Gastrocnemius medialis (tissue), 4 donors: ENCODE measurements at regions not wholly inside any gene's neighbourhood (a gene's known extent, or its start where the extent isn't known, plus 50 kb on each side); places are given as distances from the start of the nearest gene placed in this dataset.

ENCODE experiments used
- ATAC-seq, 2 donors: fragments of 150-250 bp; one replicate each; pipeline ENCODE4 v1.9.1; 2016
- DNase-seq, 2 donors: peaks; one replicate each; pipeline ENCODE4 v3.0.0-alpha.2; 2019
- H3K27ac ChIP-seq, 4 donors: fragments of 200-600 bp; sonication (generic); 1 replicate in 1 of 4; 2 replicates in 3 of 4; pipeline ENCODE4 v1.5.1; 2016 to 2018; ENCODE audit warnings: mild to moderate bottlenecking in 2 of 4, moderate library complexity in 1 of 4
- H3K27me3 ChIP-seq, 3 donors: fragments of 200-600 bp; sonication (generic) in 2 of 3; 1 replicate in 1 of 3; 2 replicates in 2 of 3; pipeline versions ENCODE4 v1.5.1 to v1.6.0; 2016 to 2019; ENCODE audit warnings: mild to moderate bottlenecking in 1 of 3, moderate library complexity in 1 of 3
- H3K36me3 ChIP-seq, 2 donors: fragments of 200-600 bp; sonication (generic) in 1 of 2; one replicate each; pipeline ENCODE4 v1.5.1; 2017 to 2018
- H3K4me1 ChIP-seq, 2 donors: fragments of 200-600 bp; sonication (generic) in 1 of 2; one replicate each; pipeline ENCODE4 v1.5.1; 2016 to 2017; ENCODE audit warnings: mild to moderate bottlenecking in 2 of 2
- H3K4me3 ChIP-seq, 4 donors: fragments of 200-600 bp; sonication (generic) in 3 of 4; 1 replicate in 1 of 4; 2 replicates in 3 of 4; pipeline ENCODE4 v1.5.1; 2016 to 2019; ENCODE audit warnings: mild to moderate bottlenecking in 2 of 4
- H3K9me3 ChIP-seq, 3 donors: fragments of 200-600 bp; sonication (generic) in 2 of 3; 1 replicate in 1 of 3; 2 replicates in 2 of 3; pipeline ENCODE4 v1.5.1; 2016 to 2019
- POLR2A ChIP-seq, 2 donors: fragments of 450-650 bp; IDR thresholded peaks; one replicate each; pipeline ENCODE4 v1.6.1; 2017; ENCODE audit warnings: antibody characterized with exemption in 2 of 2, mild to moderate bottlenecking in 2 of 2, moderate library complexity in 2 of 2
- in situ Hi-C, 4 donors: fragments of 200-750 bp; cut with MboI; loops; one replicate each; pipeline versions ENCODE4 v1.15.0 to v1.8.0; 2017; ENCODE audit warnings: low sequenced_read_pairs in 4 of 4
- intact Hi-C: fragments of 100-400 bp; cut with DNase I; formaldehyde crosslinking; loops from one replicate; pipeline ENCODE4 v1.15.1; 2023; ENCODE audit warnings: low total_unique reads
- TF ChIP-seq, protein P1 (sequence below), 5 experiments: fragments of 450-650 bp in 3 of 5; fragments of 200-600 bp in 2 of 5; sonication (generic) in 2 of 5; IDR thresholded peaks in 4 of 5; conservative IDR thresholded peaks in 1 of 5; 1 replicate in 4 of 5; 2 replicates in 1 of 5; pipeline ENCODE4 v1.5.1; 2016 to 2019; ENCODE audit warnings: antibody characterized with exemption in 5 of 5, mild to moderate bottlenecking in 3 of 5, moderate library complexity in 3 of 5

DNA sequence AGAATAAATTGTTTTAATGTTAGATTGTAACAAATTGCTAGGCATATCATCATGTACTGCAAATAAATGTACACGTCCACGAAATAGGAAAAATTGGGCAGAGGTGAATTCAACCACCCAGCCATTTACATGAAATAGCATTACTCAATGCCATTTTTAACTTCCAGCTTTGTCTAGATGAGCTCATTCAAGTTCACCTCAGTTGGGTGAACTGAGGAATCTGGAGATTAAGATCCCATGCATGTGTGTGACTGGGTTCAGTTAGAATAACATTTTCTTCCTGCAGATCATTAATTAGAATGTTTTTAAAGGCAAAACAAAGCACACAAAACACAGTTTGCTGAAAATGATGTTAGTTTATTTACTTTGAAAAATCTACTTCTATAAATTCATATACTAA lies 767.8 kb upstream of the GOLIM4 start:
- intact Hi-C loops = no loop called here
- Histone ChIP-seq H3K36me3 (no peaks in the 10 kb centered on the region), H3K27ac (no peak overlapping the region), H3K9me3 (no peaks in the 10 kb centered on the region), H3K27me3 (no peaks in the 10 kb centered on the region), H3K4me1 (no peaks in the 10 kb centered on the region), H3K4me3 (no peak overlapping the region)
- in situ Hi-C loops = loop anchor here in 1 of 4 donors (25.0 kb wide), 1 partner anchor 874 kb away; no protein-coding TSS in a partner anchor
- DNase-seq (no peak), ATAC-seq (no peak)
- TF ChIP-seq, protein P1, sequence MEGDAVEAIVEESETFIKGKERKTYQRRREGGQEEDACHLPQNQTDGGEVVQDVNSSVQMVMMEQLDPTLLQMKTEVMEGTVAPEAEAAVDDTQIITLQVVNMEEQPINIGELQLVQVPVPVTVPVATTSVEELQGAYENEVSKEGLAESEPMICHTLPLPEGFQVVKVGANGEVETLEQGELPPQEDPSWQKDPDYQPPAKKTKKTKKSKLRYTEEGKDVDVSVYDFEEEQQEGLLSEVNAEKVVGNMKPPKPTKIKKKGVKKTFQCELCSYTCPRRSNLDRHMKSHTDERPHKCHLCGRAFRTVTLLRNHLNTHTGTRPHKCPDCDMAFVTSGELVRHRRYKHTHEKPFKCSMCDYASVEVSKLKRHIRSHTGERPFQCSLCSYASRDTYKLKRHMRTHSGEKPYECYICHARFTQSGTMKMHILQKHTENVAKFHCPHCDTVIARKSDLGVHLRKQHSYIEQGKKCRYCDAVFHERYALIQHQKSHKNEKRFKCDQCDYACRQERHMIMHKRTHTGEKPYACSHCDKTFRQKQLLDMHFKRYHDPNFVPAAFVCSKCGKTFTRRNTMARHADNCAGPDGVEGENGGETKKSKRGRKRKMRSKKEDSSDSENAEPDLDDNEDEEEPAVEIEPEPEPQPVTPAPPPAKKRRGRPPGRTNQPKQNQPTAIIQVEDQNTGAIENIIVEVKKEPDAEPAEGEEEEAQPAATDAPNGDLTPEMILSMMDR (IDR thresholded peaks at IDR 0.05 in 4 of 5, conservative IDR thresholded peaks at IDR 0.05 in 1 of 5) = no peak
- no peak for TF ChIP-seq POLR2A (IDR thresholded peaks at IDR 0.05)

DNA sequence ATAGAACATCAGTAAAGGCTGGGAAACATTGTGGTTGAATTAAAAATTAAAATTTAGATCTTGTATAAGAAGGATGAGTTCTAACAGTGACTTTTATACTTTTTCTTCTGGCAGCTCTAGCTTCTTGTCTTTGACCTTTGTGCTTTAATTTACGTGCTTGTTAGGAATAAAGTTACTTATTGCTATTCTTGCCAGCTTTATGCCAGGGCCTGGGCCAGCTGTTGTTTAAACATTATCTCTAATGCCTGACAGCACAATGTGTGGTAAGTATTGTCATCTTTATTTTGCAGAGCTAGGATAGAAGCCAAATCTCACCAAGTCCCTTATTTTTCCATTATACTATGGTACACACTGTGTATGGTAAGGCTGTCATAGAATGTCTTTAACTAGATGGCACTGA lies 766.7 kb upstream of the GOLIM4 start:
- Histone ChIP-seq H3K36me3 (no peaks in the 10 kb centered on the region), H3K9me3 (no peaks in the 10 kb centered on the region), H3K27ac (no peak overlapping the region), H3K4me3 (no peak overlapping the region), H3K27me3 (no peaks in the 10 kb centered on the region), H3K4me1 (no peaks in the 10 kb centered on the region)
- DNase-seq (no peak), ATAC-seq (no peak)
- in situ Hi-C loops = loop anchor here in 1 of 4 donors (25.0 kb wide), 1 partner anchor 875 kb away; no protein-coding TSS in a partner anchor
- intact Hi-C loops = no loop called here
- TF ChIP-seq, protein P1 (IDR thresholded peaks at IDR 0.05 in 4 of 5, conservative IDR thresholded peaks at IDR 0.05 in 1 of 5) = no peak
- no peak for TF ChIP-seq POLR2A (IDR thresholded peaks at IDR 0.05)

DNA sequence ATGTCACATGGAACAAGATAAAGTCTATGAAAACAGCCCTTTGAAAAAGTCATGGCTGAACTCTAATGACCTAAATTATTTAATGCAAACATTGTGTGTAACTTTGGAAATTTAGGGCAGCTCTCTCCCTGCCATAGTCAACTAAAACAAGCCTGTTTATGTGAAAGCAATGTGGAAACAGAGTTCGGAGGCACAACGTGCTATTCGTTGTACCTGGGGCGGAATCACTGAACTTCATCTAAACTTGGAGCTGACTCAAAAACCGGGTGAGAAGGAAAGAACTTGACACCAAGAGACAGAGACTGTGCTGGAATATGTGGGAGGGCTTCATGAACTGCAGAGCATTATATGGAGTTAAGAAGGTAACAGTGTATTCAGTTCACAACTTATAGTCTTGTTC lies 764.9 kb upstream of the GOLIM4 start:
- TF ChIP-seq, protein P1 (IDR thresholded peaks at IDR 0.05 in 4 of 5, conservative IDR thresholded peaks at IDR 0.05 in 1 of 5) = no peak
- TF ChIP-seq POLR2A (IDR thresholded peaks at IDR 0.05) = no peak
- no peak for ATAC-seq
- Histone ChIP-seq H3K36me3 (no peaks in the 10 kb centered on the region), H3K4me1 (no peaks in the 10 kb centered on the region), H3K4me3 (no peak overlapping the region), H3K27ac (no peak overlapping the region), H3K9me3 (no peaks in the 10 kb centered on the region), H3K27me3 (no peaks in the 10 kb centered on the region)
- in situ Hi-C loops (loop anchor here in 1 of 4 donors (25.0 kb wide), 1 partner anchor 877 kb away; no protein-coding TSS in a partner anchor), intact Hi-C loops (no loop called here)
- DNase-seq = no peak

DNA sequence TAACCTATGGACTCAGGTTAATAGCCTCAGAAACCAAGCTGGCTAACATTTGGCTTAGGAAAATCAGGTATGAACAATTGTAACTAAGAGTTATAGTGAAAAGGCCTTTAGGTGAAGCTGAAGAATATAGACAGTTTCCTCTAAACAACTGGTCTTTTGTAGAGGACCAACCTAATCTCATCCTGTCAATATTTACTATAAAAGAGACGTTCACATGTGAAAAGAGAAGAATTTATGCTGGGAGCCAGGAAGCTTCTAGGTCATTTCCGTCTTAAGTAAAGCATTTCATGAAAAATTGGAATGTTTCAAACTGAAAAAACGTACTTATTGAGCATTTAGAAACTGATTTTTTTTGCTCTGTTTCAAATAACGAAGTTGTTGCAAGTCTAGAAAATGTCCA lies 764.3 kb upstream of the GOLIM4 start:
- ATAC-seq (no peak), DNase-seq (no peak)
- H3K9me3 ChIP-seq = no peaks in the 10 kb centered on the region
- H3K27me3 ChIP-seq = no peaks in the 10 kb centered on the region
- no peaks in the 10 kb centered on the region for H3K4me1 ChIP-seq
- H3K27ac ChIP-seq = no peak overlapping the region
- no peak for TF ChIP-seq POLR2A (IDR thresholded peaks at IDR 0.05)
- TF ChIP-seq, protein P1 (IDR thresholded peaks at IDR 0.05 in 4 of 5, conservative IDR thresholded peaks at IDR 0.05 in 1 of 5) = no peak
- no peak overlapping the region for H3K4me3 ChIP-seq
- intact Hi-C loops (no loop called here), in situ Hi-C loops (loop anchor here in 1 of 4 donors (25.0 kb wide), 1 partner anchor 877 kb away; no protein-coding TSS in a partner anchor)
- no peaks in the 10 kb centered on the region for H3K36me3 ChIP-seq

DNA sequence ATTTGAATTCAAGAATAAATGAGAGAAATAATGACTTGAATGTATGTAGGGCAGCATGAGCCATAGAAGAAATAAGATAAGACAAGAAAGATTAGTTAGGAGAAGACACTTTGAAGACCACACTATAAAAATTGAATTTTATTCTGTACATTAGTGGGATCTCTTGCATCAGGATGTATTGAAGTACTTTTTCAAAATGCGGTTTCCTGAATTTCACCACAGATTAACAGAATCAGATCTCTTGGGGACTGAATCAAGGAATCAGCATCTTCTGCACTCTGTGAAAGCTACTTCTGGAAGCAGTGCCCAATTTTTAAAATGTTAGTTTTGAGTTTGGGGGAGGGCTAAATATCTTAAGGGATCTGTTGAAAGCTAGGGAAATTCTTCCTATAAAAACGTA lies 763.9 kb upstream of the GOLIM4 start:
- ATAC-seq = no peak

More for the DNA sequence above, 763.9 kb upstream of the GOLIM4 start:
- Histone ChIP-seq H3K4me3 (no peak overlapping the region), H3K4me1 (no peaks in the 10 kb centered on the region), H3K27me3 (no peaks in the 10 kb centered on the region), H3K27ac (no peak overlapping the region), H3K9me3 (no peaks in the 10 kb centered on the region), H3K36me3 (no peaks in the 10 kb centered on the region)
- TF ChIP-seq, protein P1 (IDR thresholded peaks at IDR 0.05 in 4 of 5, conservative IDR thresholded peaks at IDR 0.05 in 1 of 5) = no peak
- no peak for TF ChIP-seq POLR2A (IDR thresholded peaks at IDR 0.05)
- no peak for DNase-seq
- in situ Hi-C loops (loop anchor here in 1 of 4 donors (25.0 kb wide), 1 partner anchor 878 kb away; no protein-coding TSS in a partner anchor), intact Hi-C loops (no loop called here)
